Hepatocyte (in vitro differentiated cells): ENCODE measurements at regions not wholly inside any gene's neighbourhood (a gene's known extent, or its start where the extent isn't known, plus 50 kb on each side); places are given as distances from the start of the nearest gene placed in this dataset.

Experiments used
- EZH2 ChIP-seq: fragments of 200-600 bp; sonication (generic); IDR thresholded peaks from 2 replicates; pipeline ENCODE4 v1.6.1; 2016; ENCODE audit warnings: antibody characterized with exemption, mild to moderate bottlenecking, borderline replicate concordance
- TF ChIP-seq, protein P1 (sequence below): fragments of 200-600 bp; sonication (generic); IDR thresholded peaks from 2 replicates; pipeline ENCODE4 v1.5.1; 2016; ENCODE audit warnings: antibody characterized with exemption, mild to moderate bottlenecking; ENCODE audit not compliant: poor library complexity

DNA sequence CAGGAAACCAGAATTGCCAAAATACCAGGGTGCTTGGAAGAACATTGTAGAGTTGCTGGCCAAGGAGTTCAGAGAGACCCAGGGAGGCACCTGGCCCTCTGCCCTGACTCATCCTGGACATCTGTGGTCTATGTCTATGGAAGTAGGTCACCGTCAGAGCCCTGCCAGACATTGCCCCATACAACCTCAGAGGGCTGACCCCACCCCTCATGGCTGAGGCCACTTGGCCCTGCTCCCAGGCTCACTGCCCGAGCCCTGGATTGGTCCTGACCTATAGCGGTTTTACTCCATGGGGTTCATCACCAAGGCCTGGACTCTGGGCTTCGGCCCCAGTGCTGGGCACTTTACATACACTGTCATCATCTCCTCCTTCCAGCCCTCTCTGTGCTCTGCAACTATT is 233.1 kb downstream of the PTPRU start:
- TF ChIP-seq, protein P1, sequence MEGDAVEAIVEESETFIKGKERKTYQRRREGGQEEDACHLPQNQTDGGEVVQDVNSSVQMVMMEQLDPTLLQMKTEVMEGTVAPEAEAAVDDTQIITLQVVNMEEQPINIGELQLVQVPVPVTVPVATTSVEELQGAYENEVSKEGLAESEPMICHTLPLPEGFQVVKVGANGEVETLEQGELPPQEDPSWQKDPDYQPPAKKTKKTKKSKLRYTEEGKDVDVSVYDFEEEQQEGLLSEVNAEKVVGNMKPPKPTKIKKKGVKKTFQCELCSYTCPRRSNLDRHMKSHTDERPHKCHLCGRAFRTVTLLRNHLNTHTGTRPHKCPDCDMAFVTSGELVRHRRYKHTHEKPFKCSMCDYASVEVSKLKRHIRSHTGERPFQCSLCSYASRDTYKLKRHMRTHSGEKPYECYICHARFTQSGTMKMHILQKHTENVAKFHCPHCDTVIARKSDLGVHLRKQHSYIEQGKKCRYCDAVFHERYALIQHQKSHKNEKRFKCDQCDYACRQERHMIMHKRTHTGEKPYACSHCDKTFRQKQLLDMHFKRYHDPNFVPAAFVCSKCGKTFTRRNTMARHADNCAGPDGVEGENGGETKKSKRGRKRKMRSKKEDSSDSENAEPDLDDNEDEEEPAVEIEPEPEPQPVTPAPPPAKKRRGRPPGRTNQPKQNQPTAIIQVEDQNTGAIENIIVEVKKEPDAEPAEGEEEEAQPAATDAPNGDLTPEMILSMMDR, result no peak
- TF ChIP-seq EZH2, result no peak
